WTC11 (cell line): ENCODE measurements at regions not wholly inside any gene's neighbourhood (a gene's known extent, or its start where the extent isn't known, plus 50 kb on each side); places are given as distances from the start of the nearest gene placed in this dataset.

ENCODE experiments used
- ATAC-seq: fragments of 200-7000 bp; cut with Tn5 transposase; 2 replicates; pipeline ENCODE4 v1.10.0; 2021; ENCODE audit warnings: mild to moderate bottlenecking, moderate library complexity
- CTCF ChIA-PET: fragments of 300-600 bp; sonication (Branson Sonifier 250); formaldehyde crosslinking; loops from one replicate; lab custom pipeline; 2021; ENCODE audit warnings: antibody characterized with exemption; lab: Charles Lee
- POLR2A ChIA-PET: fragments of 350-600 bp; sonication (Branson Sonifier 250); formaldehyde crosslinking; loops from one replicate; lab custom pipeline; 2021; ENCODE audit warnings: antibody characterized with exemption; lab: Charles Lee
- DNase-seq: peaks from one replicate; pipeline ENCODE4 v3.0.0; 2021; ENCODE audit warnings: low spot score
- H3K27ac Mint-ChIP-seq: 2 replicates; pipeline ENCODE4 v1.8.0; 2021; ENCODE audit warnings: mixed read lengths
- H3K27me3 Mint-ChIP-seq: 2 replicates; pipeline ENCODE4 v1.8.0; 2021; ENCODE audit warnings: low read depth, mild to moderate bottlenecking, moderate library complexity, mixed read lengths
- H3K36me3 Mint-ChIP-seq: 2 replicates; pipeline ENCODE4 v1.8.0; 2021; ENCODE audit warnings: mixed read lengths
- H3K4me1 Mint-ChIP-seq: 2 replicates; pipeline ENCODE4 v1.8.0; 2022; ENCODE audit warnings: mixed read lengths
- H3K4me3 Mint-ChIP-seq: 2 replicates; pipeline ENCODE4 v1.8.0; 2021; ENCODE audit warnings: mild to moderate bottlenecking, moderate library complexity, mixed read lengths
- H3K9me3 Mint-ChIP-seq: 2 replicates; pipeline ENCODE4 v1.8.0; 2021; ENCODE audit warnings: mixed read lengths
- CBFB ChIP-seq: sonication (generic); formaldehyde crosslinking; IDR thresholded peaks from 2 replicates; pipeline ENCODE4 v1.8.1; 2022; ENCODE audit warnings: mild to moderate bottlenecking, low read depth, missing genetic modification reagents
- CREM ChIP-seq: sonication (generic); formaldehyde crosslinking; IDR thresholded peaks from 2 replicates; pipeline ENCODE4 v1.8.1; 2022; ENCODE audit warnings: mild to moderate bottlenecking, missing genetic modification reagents, moderate library complexity
- CTCF ChIP-seq: fragments of 200-600 bp; IDR thresholded peaks from 2 replicates; pipeline ENCODE4 v1.8.0; 2022; ENCODE audit warnings: antibody characterized with exemption
- EMX1 ChIP-seq: fragments of 250-450 bp; sonication (Bioruptor Pico); IDR thresholded peaks from 2 replicates; pipeline ENCODE4 v1.8.0; 2021; ENCODE audit warnings: mild to moderate bottlenecking
- FOXJ3 ChIP-seq: sonication (generic); formaldehyde crosslinking; IDR thresholded peaks from 2 replicates; pipeline ENCODE4 v1.9.0; 2021; ENCODE audit warnings: missing genetic modification reagents, mild to moderate bottlenecking, borderline replicate concordance
- FOXP1 ChIP-seq: sonication (generic); formaldehyde crosslinking; IDR thresholded peaks from 2 replicates; pipeline ENCODE4 v1.8.0; 2022; ENCODE audit warnings: missing genetic modification reagents, mild to moderate bottlenecking, moderate library complexity, borderline replicate concordance
- HMGXB4 ChIP-seq: sonication (generic); formaldehyde crosslinking; IDR thresholded peaks from 2 replicates; pipeline ENCODE4 v1.8.1; 2023; ENCODE audit warnings: mild to moderate bottlenecking, moderate library complexity, missing genetic modification reagents
- IRF2 ChIP-seq: sonication (generic); formaldehyde crosslinking; IDR thresholded peaks from 2 replicates; pipeline ENCODE4 v1.8.0; 2022; ENCODE audit warnings: low read depth, missing genetic modification reagents, borderline replicate concordance
- MLX ChIP-seq: sonication (generic); formaldehyde crosslinking; IDR thresholded peaks from 2 replicates; pipeline ENCODE4 v1.8.1; 2023; ENCODE audit warnings: mild to moderate bottlenecking, missing genetic modification reagents, moderate library complexity
- NR2C2 ChIP-seq: sonication (generic); formaldehyde crosslinking; IDR thresholded peaks from 2 replicates; pipeline ENCODE4 v1.8.0; 2022; ENCODE audit warnings: mild to moderate bottlenecking, missing genetic modification reagents
- PRDM15 ChIP-seq: sonication (generic); formaldehyde crosslinking; IDR thresholded peaks from 2 replicates; pipeline ENCODE4 v1.8.0; 2022; ENCODE audit warnings: missing genetic modification reagents
- PREB ChIP-seq: sonication (generic); formaldehyde crosslinking; IDR thresholded peaks from 2 replicates; pipeline ENCODE4 v1.8.1; 2022; ENCODE audit warnings: mild to moderate bottlenecking, missing genetic modification reagents, moderate library complexity, borderline replicate concordance
- SMAD3 ChIP-seq: sonication (generic); formaldehyde crosslinking; IDR thresholded peaks from 2 replicates; pipeline ENCODE4 v1.8.0; 2022; ENCODE audit warnings: missing genetic modification reagents, mild to moderate bottlenecking, borderline replicate concordance
- SOX15 ChIP-seq: fragments of 250-450 bp; sonication (Bioruptor Pico); IDR thresholded peaks from 2 replicates; pipeline ENCODE4 v1.9.0; 2021; ENCODE audit warnings: mild to moderate bottlenecking
- SP1 ChIP-seq: sonication (generic); formaldehyde crosslinking; conservative IDR thresholded peaks from 2 replicates; pipeline ENCODE4 v1.8.1; 2022; ENCODE audit warnings: missing genetic modification reagents
- TP53 ChIP-seq: sonication (generic); formaldehyde crosslinking; IDR thresholded peaks from 2 replicates; pipeline ENCODE4 v1.8.1; 2023; ENCODE audit warnings: mild to moderate bottlenecking, missing genetic modification reagents
- ZBTB43 ChIP-seq: sonication (generic); formaldehyde crosslinking; IDR thresholded peaks from 2 replicates; pipeline ENCODE4 v1.8.1; 2023; ENCODE audit warnings: mild to moderate bottlenecking, missing genetic modification reagents
- ZNF317 ChIP-seq: sonication (generic); formaldehyde crosslinking; IDR thresholded peaks from 2 replicates; pipeline ENCODE4 v1.8.1; 2023; ENCODE audit warnings: low read depth, mild to moderate bottlenecking, moderate library complexity, missing genetic modification reagents, borderline replicate concordance
- ZNF396 ChIP-seq: fragments of 250-450 bp; sonication (Bioruptor Pico); IDR thresholded peaks from 2 replicates; pipeline ENCODE4 v1.8.0; 2021; ENCODE audit warnings: mild to moderate bottlenecking, moderate library complexity, borderline replicate concordance
- ZNF512 ChIP-seq: sonication (generic); formaldehyde crosslinking; IDR thresholded peaks from 2 replicates; pipeline ENCODE4 v1.8.1; 2022; ENCODE audit warnings: missing genetic modification reagents, borderline replicate concordance

GRCh38 chr9:93824386-93825294, 130.5 kb downstream of the BARX1 start:
- H3K9me3 Mint-ChIP-seq = peaks cover 23% of the 10 kb centered on the region
- CTCF ChIA-PET = interaction anchor here (0.6 to 6.7 kb wide), 9 partner anchors 11 to 144 kb away, joined by 3 to 157 read pairs (median 42); no protein-coding TSS in a partner anchor
- peaks cover 7% of the 10 kb centered on the region for H3K36me3 Mint-ChIP-seq
- H3K27me3 Mint-ChIP-seq = peaks cover 13% of the 10 kb centered on the region
- peaks cover 7% of the 10 kb centered on the region for H3K4me1 Mint-ChIP-seq
- DNase-seq (no peak), ATAC-seq (no peak)
- no peak overlapping the region for H3K4me3 Mint-ChIP-seq
- H3K27ac Mint-ChIP-seq = no peak overlapping the region
- POLR2A ChIA-PET = interaction anchor here (0.5 kb wide), 1 partner anchor 34 kb away, joined by 3 read pairs; no protein-coding TSS in a partner anchor
- TF ChIP-seq ZNF317 (CRISPR knock-in tag) = no peak
- no peak for TF ChIP-seq ZNF512 (CRISPR knock-in tag)
- TF ChIP-seq SMAD3 (CRISPR knock-in tag) = no peak
- TF ChIP-seq HMGXB4 (CRISPR knock-in tag) = no peak
- no peak for TF ChIP-seq IRF2
- no peak for TF ChIP-seq SOX15 (CRISPR knock-in tag)
- no peak for TF ChIP-seq ZNF396 (CRISPR knock-in tag)
- no peak for TF ChIP-seq CTCF
- no peak for TF ChIP-seq TP53 (CRISPR knock-in tag)
- no peak for TF ChIP-seq PREB (CRISPR knock-in tag)
- no peak for TF ChIP-seq CREM (CRISPR knock-in tag)
- TF ChIP-seq NR2C2 (CRISPR knock-in tag) = no peak

GRCh38 chr9:93823245-93824072, 131.7 kb downstream of the BARX1 start:
- H3K4me3 Mint-ChIP-seq = no peak overlapping the region
- peaks cover 13% of the 10 kb centered on the region for H3K27me3 Mint-ChIP-seq
- no peak overlapping the region for H3K27ac Mint-ChIP-seq
- H3K9me3 Mint-ChIP-seq = peaks cover 23% of the 10 kb centered on the region
- CTCF ChIA-PET = interaction anchor here (1.1 to 6.7 kb wide), 4 partner anchors 9 to 125 kb away, joined by 3 to 157 read pairs (median 42); no protein-coding TSS in a partner anchor
- POLR2A ChIA-PET = no interaction called here
- DNase-seq (no peak), ATAC-seq (no peak)
- peaks cover 7% of the 10 kb centered on the region for H3K36me3 Mint-ChIP-seq
- H3K4me1 Mint-ChIP-seq = peaks cover 7% of the 10 kb centered on the region
- TF ChIP-seq FOXJ3 (CRISPR knock-in tag) (no peak), SP1 (CRISPR knock-in tag) (no peak), PRDM15 (CRISPR knock-in tag) (no peak), IRF2 (no peak), EMX1 (CRISPR knock-in tag) (no peak), ZBTB43 (CRISPR knock-in tag) (no peak), MLX (CRISPR knock-in tag) (no peak), CBFB (no peak), FOXP1 (CRISPR knock-in tag) (no peak)
